ENCODE measurements at regions not wholly inside any gene's neighbourhood (a gene's known extent, or its start where the extent isn't known, plus 50 kb on each side); places are given as distances from the start of the nearest gene placed in this dataset.

DNA sequence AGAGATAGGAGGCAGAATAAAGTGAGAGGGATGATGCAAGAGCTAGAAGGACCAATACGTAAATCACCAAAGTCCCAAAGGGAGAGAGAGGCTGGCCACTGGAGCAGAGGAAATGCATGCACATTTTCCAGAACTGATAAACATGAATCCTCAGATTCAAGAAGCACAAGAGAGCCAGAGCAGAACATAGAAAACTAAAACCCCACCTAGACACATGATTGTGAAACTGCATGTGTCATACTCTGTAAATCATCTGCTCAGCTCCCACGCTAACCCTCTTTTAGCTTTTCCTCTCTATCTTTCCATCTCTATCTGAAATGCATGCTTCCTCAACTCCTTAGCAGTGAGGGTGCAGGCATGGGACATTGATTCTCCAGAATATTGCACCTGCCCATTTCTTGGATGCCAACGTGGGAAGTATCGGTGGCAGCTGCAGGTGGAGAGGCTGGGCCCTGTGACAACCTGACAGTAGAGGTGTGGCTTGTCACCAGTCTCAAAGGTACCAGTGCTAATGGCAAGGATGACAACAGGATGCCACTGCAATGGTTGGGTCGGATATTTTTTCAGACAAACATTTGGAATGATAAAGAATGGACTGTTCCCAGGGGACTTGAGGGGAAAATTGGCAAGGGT is 89.3 kb upstream of the OTOS start:
- Histone ChIP-seq H3K4me1 (replicated peaks in 1 of 2) (peaks cover 0 to 3% of the 10 kb centered on the region in 2 donors), H3K9me3 (replicated peaks in 1 of 3) (peaks cover 0 to 7% (median 0%) of the 10 kb centered on the region in 3 donors), H3K27me3 (no peaks in the 10 kb centered on the region), H3K36me3 (replicated peaks in 1 of 2) (no peaks in the 10 kb centered on the region), H3K27ac (no peak overlapping the region), H3K4me3 (no peak overlapping the region)
- DNase-seq = peak in 4 of 7 donors; percentile 5 to 65 (median 22)
- WGBS, 4 donors = 64 to 72% (median 69%) methylated on average over 5 of the region's 5 CpGs
- TF ChIP-seq POLR2A (IDR thresholded peaks at IDR 0.05) (no peak), CTCF (IDR thresholded peaks at IDR 0.05) (no peak)
- intact Hi-C loops (cut with DNase I) = loop anchor here in 1 of 2 donors (5.0 kb wide), 1 partner anchor 208 kb away; the partner anchor contains the start of gene GPC1

- no peak overlapping the region for H3K4me3 ChIP-seq
- 73 to 82% (median 76%) methylated on average over 9 of the region's 9 CpGs for WGBS, 4 donors
- H3K36me3 ChIP-seq (replicated peaks in 1 of 2) = no peaks in the 10 kb centered on the region
- no peaks in the 10 kb centered on the region for H3K27me3 ChIP-seq
- no peak overlapping the region for H3K27ac ChIP-seq
- peaks cover 0 to 7% (median 0%) of the 10 kb centered on the region in 3 donors for H3K9me3 ChIP-seq (replicated peaks in 1 of 3)
- H3K4me1 ChIP-seq (replicated peaks in 1 of 2) = peaks cover 0 to 3% of the 10 kb centered on the region in 2 donors
- TF ChIP-seq CTCF (IDR thresholded peaks at IDR 0.05) (no peak), POLR2A (IDR thresholded peaks at IDR 0.05) (no peak)
- intact Hi-C loops (cut with DNase I) = loop anchor here in 1 of 2 donors (5.0 kb wide), 1 partner anchor 207 kb away; the partner anchor contains the start of gene GPC1
- peak in 5 of 7 donors; percentile 11 to 30 (median 17) for DNase-seq
Measured at GRCh38 chr2:240230291-240230931, 90.0 kb upstream of the OTOS start.

- H3K9me3 ChIP-seq (replicated peaks in 1 of 3) = peaks cover 0 to 7% (median 0%) of the 10 kb centered on the region in 3 donors
Measured at GRCh38 chr2:240231838-240232244, 91.4 kb upstream of the OTOS start.

More at GRCh38 chr2:240231838-240232244, 91.4 kb upstream of the OTOS start:
- Histone ChIP-seq H3K36me3 (replicated peaks in 1 of 2) (no peaks in the 10 kb centered on the region), H3K4me1 (replicated peaks in 1 of 2) (peaks cover 12% of the 10 kb centered on the region in 2 donors), H3K4me3 (no peak overlapping the region), H3K27ac (no peak overlapping the region), H3K27me3 (no peaks in the 10 kb centered on the region)
- intact Hi-C loops (cut with DNase I) = loop anchor here (2.0 to 5.0 kb wide), 3 partner anchors 111 to 207 kb away; partner anchors contain the start of gene GPC1 (in 1 of the 2)
- TF ChIP-seq CTCF (IDR thresholded peaks at IDR 0.05) (no peak), POLR2A (IDR thresholded peaks at IDR 0.05) (no peak)
- 91 to 94% (median 92%) methylated on average over 10 to 12 of the region's 12 CpGs for WGBS, 4 donors
- DNase-seq = peak in 4 of 7 donors; percentile 20 to 30 (median 22)
